ENCODE measurements at regions not wholly inside any gene's neighbourhood (a gene's known extent, or its start where the extent isn't known, plus 50 kb on each side); places are given as distances from the start of the nearest gene placed in this dataset.

- TF ChIP-seq CTCF (IDR thresholded peaks at IDR 0.05) (no peak), POLR2A (IDR thresholded peaks at IDR 0.05) (no peak), EP300 (IDR thresholded peaks at IDR 0.05) (no peak), POLR2AphosphoS5 (IDR thresholded peaks at IDR 0.05) (no peak)
Observed at GRCh38 chr7:68266004-68266579, 1269.5 kb downstream of the TYW1 start.
